ENCODE measurements at regions not wholly inside any gene's neighbourhood (a gene's known extent, or its start where the extent isn't known, plus 50 kb on each side); places are given as distances from the start of the nearest gene placed in this dataset.

DNA sequence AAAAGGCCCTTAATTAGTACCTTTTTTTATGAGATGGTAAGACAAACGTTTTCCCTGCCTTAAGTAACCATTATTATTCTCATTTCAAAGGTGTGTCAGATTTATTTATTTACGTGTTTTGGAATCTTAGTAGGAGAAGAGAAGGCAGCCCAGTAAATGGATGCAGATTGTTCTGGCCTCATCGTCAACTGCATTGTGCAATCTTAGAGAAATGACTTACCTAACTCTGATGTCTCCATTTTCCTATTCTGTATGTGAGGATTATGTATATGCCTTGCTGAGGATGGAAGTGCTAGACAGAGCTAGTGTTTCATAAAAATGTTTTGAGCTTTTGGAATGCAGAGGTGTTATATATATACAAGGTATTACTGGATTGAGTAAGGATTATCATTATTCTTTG, 97.0 kb upstream of the JAG1 start:
- H3K27me3 ChIP-seq (ENCODE audit: insufficient read depth, low read length), result no peaks in the 10 kb centered on the region
- CTCF ChIA-PET, result no interaction called here
- no peaks in the 10 kb centered on the region for H3K36me3 ChIP-seq (ENCODE audit: control insufficient read depth in 1 of 2, insufficient read depth in 2 of 2, low read length in 2 of 2)
- TF ChIP-seq SRF (IDR thresholded peaks at IDR 0.05; ENCODE audit: low read depth) (no peak), TCF7L2 (IDR thresholded peaks at IDR 0.05; ENCODE audit: borderline replicate concordance, extremely low read depth, insufficient read depth, insufficient read length) (no peak), POLR2A (IDR thresholded peaks at IDR 0.05; ENCODE audit: borderline replicate concordance, extremely low read depth, insufficient read depth, insufficient read length) (no peak), POLR2AphosphoS5 (IDR thresholded peaks at IDR 0.05; ENCODE audit: low read depth, low read length) (no peak), CEBPB (IDR thresholded peaks at IDR 0.05; ENCODE audit: low read depth) (no peak), ZFX (IDR thresholded peaks at IDR 0.05) (no peak), EZH2phosphoT487 (IDR thresholded peaks at IDR 0.05; ENCODE audit: borderline replicate concordance) (no peak), SP1 (IDR thresholded peaks at IDR 0.05; ENCODE audit: low read depth) (no peak), EGR1 (IDR thresholded peaks at IDR 0.05; ENCODE audit: low read depth) (no peak), FOSL1 (IDR thresholded peaks at IDR 0.05; ENCODE audit: low read depth) (no peak), RAD21 (IDR thresholded peaks at IDR 0.05; ENCODE audit: low read depth) (no peak), ZNF274 (IDR thresholded peaks at IDR 0.05; ENCODE audit: low read depth, low read length) (no peak)
- TF ChIP-seq, protein P1, sequence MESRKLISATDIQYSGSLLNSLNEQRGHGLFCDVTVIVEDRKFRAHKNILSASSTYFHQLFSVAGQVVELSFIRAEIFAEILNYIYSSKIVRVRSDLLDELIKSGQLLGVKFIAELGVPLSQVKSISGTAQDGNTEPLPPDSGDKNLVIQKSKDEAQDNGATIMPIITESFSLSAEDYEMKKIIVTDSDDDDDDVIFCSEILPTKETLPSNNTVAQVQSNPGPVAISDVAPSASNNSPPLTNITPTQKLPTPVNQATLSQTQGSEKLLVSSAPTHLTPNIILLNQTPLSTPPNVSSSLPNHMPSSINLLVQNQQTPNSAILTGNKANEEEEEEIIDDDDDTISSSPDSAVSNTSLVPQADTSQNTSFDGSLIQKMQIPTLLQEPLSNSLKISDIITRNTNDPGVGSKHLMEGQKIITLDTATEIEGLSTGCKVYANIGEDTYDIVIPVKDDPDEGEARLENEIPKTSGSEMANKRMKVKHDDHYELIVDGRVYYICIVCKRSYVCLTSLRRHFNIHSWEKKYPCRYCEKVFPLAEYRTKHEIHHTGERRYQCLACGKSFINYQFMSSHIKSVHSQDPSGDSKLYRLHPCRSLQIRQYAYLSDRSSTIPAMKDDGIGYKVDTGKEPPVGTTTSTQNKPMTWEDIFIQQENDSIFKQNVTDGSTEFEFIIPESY (IDR thresholded peaks at IDR 0.05; ENCODE audit: extremely low read depth, insufficient replicate concordance, low read length), result no peak
- TF ChIP-seq, protein P2, sequence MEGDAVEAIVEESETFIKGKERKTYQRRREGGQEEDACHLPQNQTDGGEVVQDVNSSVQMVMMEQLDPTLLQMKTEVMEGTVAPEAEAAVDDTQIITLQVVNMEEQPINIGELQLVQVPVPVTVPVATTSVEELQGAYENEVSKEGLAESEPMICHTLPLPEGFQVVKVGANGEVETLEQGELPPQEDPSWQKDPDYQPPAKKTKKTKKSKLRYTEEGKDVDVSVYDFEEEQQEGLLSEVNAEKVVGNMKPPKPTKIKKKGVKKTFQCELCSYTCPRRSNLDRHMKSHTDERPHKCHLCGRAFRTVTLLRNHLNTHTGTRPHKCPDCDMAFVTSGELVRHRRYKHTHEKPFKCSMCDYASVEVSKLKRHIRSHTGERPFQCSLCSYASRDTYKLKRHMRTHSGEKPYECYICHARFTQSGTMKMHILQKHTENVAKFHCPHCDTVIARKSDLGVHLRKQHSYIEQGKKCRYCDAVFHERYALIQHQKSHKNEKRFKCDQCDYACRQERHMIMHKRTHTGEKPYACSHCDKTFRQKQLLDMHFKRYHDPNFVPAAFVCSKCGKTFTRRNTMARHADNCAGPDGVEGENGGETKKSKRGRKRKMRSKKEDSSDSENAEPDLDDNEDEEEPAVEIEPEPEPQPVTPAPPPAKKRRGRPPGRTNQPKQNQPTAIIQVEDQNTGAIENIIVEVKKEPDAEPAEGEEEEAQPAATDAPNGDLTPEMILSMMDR (IDR thresholded peaks at IDR 0.05 in 2 of 3, conservative IDR thresholded peaks at IDR 0.05 in 1 of 3; ENCODE audit: borderline replicate concordance in 1 of 3, insufficient read depth in 1 of 3, low read depth in 2 of 3, low read length in 2 of 3), result no peak
- POLR2A ChIA-PET, result no interaction called here
- no peaks in the 10 kb centered on the region for H3K79me2 ChIP-seq (ENCODE audit: insufficient read depth, low read length)
- no peaks in the 10 kb centered on the region for H3K9me2 ChIP-seq (ENCODE audit: insufficient read depth)
- H3K4me1 ChIP-seq (ENCODE audit: control insufficient read depth in 1 of 2, insufficient read depth in 2 of 2, low read length in 2 of 2), result no peaks in the 10 kb centered on the region
- intact Hi-C loops (cut with micrococcal nuclease), result no loop called here
- DNase-seq (ENCODE audit: low read depth, low spot score) (no peak), ATAC-seq (no peak)
- no peak overlapping the region for H2AFZ ChIP-seq (ENCODE audit: low read depth, low read length, poor library complexity, severe bottlenecking)
- H4K20me1 ChIP-seq (ENCODE audit: insufficient read depth), result no peaks in the 10 kb centered on the region
- no peak overlapping the region for H3K4me3 ChIP-seq (replicated peaks in 1 of 2; ENCODE audit: low read depth in 1 of 2, low read length in 2 of 2)
- RAD21 ChIA-PET (ENCODE audit: low non-redundant PET in 1 of 2, low total read pairs in 2 of 2, uncharacterized antibody in 2 of 2, unreplicated experiment in 2 of 2), result no interaction called here
- H3K9ac ChIP-seq (ENCODE audit: low read length), result no peak overlapping the region
- no TSS peak for BruUV-seq (replicated peaks)
- no peak overlapping the region for H3K27ac ChIP-seq (ENCODE audit: low read depth, low read length)
- H3K9me3 ChIP-seq (ENCODE audit: control insufficient read depth in 1 of 2, insufficient read depth in 1 of 2, low read depth in 1 of 2, low read length in 2 of 2), result no peaks in the 10 kb centered on the region
- H3K4me2 ChIP-seq (ENCODE audit: low read length), result no peak overlapping the region
